ENCODE measurements at regions not wholly inside any gene's neighbourhood (a gene's known extent, or its start where the extent isn't known, plus 50 kb on each side); places are given as distances from the start of the nearest gene placed in this dataset.

GRCh38 chr4:136463941-136464340 is 1068.4 kb downstream of the PCDH18 start:
- intact Hi-C loops (cut with DNase I) = no loop called here
- Histone ChIP-seq H3K36me3 (replicated peaks in 1 of 2) (no peaks in the 10 kb centered on the region), H3K4me1 (replicated peaks in 1 of 2) (no peaks in the 10 kb centered on the region), H3K27ac (no peak overlapping the region), H3K9me3 (replicated peaks in 1 of 3) (no peaks in the 10 kb centered on the region), H3K4me3 (no peak overlapping the region), H3K27me3 (no peaks in the 10 kb centered on the region)
- TF ChIP-seq POLR2A (IDR thresholded peaks at IDR 0.05) = no peak
- TF ChIP-seq, protein P1, sequence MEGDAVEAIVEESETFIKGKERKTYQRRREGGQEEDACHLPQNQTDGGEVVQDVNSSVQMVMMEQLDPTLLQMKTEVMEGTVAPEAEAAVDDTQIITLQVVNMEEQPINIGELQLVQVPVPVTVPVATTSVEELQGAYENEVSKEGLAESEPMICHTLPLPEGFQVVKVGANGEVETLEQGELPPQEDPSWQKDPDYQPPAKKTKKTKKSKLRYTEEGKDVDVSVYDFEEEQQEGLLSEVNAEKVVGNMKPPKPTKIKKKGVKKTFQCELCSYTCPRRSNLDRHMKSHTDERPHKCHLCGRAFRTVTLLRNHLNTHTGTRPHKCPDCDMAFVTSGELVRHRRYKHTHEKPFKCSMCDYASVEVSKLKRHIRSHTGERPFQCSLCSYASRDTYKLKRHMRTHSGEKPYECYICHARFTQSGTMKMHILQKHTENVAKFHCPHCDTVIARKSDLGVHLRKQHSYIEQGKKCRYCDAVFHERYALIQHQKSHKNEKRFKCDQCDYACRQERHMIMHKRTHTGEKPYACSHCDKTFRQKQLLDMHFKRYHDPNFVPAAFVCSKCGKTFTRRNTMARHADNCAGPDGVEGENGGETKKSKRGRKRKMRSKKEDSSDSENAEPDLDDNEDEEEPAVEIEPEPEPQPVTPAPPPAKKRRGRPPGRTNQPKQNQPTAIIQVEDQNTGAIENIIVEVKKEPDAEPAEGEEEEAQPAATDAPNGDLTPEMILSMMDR (IDR thresholded peaks at IDR 0.05) = no peak
- no peak for DNase-seq
- 63 to 76% (median 73%) methylated on average over 1 of the region's 1 CpG for WGBS, 4 donors

- intact Hi-C loops (cut with DNase I) = no loop called here
- no peak for TF ChIP-seq POLR2A (IDR thresholded peaks at IDR 0.05)
- TF ChIP-seq, protein P1 (IDR thresholded peaks at IDR 0.05) = no peak
- Histone ChIP-seq H3K36me3 (replicated peaks in 1 of 2) (no peaks in the 10 kb centered on the region), H3K4me1 (replicated peaks in 1 of 2) (no peaks in the 10 kb centered on the region), H3K4me3 (no peak overlapping the region), H3K27me3 (no peaks in the 10 kb centered on the region), H3K9me3 (replicated peaks in 1 of 3) (no peaks in the 10 kb centered on the region), H3K27ac (no peak overlapping the region)
- no peak for DNase-seq
- WGBS, 4 donors = 86 to 97% (median 91%) methylated on average over 6 of the region's 6 CpGs
Measured at GRCh38 chr4:136461533-136461932, 1070.8 kb downstream of the PCDH18 start.

DNA sequence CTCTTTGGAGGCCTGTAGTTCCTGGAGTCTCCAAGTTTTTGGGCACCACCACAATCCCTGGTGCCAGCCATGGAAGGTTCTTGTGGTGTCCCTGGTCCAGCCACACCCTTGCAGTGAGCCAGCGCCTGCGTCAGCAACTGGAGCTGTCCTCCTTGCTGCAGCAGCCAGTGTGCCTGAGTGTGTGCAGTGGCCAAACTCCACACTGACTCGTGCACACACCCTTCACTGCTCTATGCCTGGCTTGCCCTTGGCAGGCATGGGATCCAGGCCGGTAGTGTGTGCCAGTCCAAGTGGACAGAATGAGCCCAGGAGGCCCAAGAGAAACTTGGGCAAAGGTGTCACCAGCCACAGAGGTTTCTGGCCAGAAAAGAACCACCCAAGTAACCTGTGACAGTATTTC is 1074.0 kb downstream of the PCDH18 start:
- intact Hi-C loops (cut with DNase I) = no loop called here
- H3K4me1 ChIP-seq (replicated peaks in 1 of 2) = no peaks in the 10 kb centered on the region
- H3K27ac ChIP-seq = no peak overlapping the region
- TF ChIP-seq POLR2A (IDR thresholded peaks at IDR 0.05) = no peak
- TF ChIP-seq, protein P1 (IDR thresholded peaks at IDR 0.05) = no peak
- no peaks in the 10 kb centered on the region for H3K36me3 ChIP-seq (replicated peaks in 1 of 2)
- 84 to 91% (median 87%) methylated on average over 4 of the region's 4 CpGs for WGBS, 4 donors
- no peak overlapping the region for H3K4me3 ChIP-seq
- H3K9me3 ChIP-seq (replicated peaks in 1 of 3) = no peaks in the 10 kb centered on the region
- H3K27me3 ChIP-seq = no peaks in the 10 kb centered on the region
- DNase-seq = no peak

- no peak for TF ChIP-seq POLR2A (IDR thresholded peaks at IDR 0.05)
- TF ChIP-seq, protein P1 (IDR thresholded peaks at IDR 0.05) = no peak
- Histone ChIP-seq H3K9me3 (replicated peaks in 1 of 3) (no peaks in the 10 kb centered on the region), H3K27ac (no peak overlapping the region), H3K4me1 (replicated peaks in 1 of 2) (no peaks in the 10 kb centered on the region), H3K4me3 (no peak overlapping the region), H3K27me3 (no peaks in the 10 kb centered on the region), H3K36me3 (replicated peaks in 1 of 2) (no peaks in the 10 kb centered on the region)
- 80 to 100% (median 83%) methylated on average over 2 to 5 of the region's 5 CpGs for WGBS, 4 donors
- no peak for DNase-seq
- intact Hi-C loops (cut with DNase I) = no loop called here
Measured at GRCh38 chr4:136457577-136457976, 1074.7 kb downstream of the PCDH18 start.
